GM06990 (cell line): ENCODE measurements at regions not wholly inside any gene's neighbourhood (a gene's known extent, or its start where the extent isn't known, plus 50 kb on each side); places are given as distances from the start of the nearest gene placed in this dataset.

Experiments
- DNase-seq: peaks from one replicate; pipeline ENCODE4 v3.0.0-alpha.2; 2011; ENCODE audit not compliant: insufficient read length; ENCODE audit errors: extremely low read depth
- H3K27me3 ChIP-seq: replicated peaks from 2 replicates; pipeline ENCODE4 v1.6.0; 2011; ENCODE audit warnings: low read length; ENCODE audit not compliant: control insufficient read depth, insufficient read depth
- H3K36me3 ChIP-seq: 2 replicates; pipeline ENCODE4 v1.5.1; 2011; ENCODE audit warnings: low read length; ENCODE audit not compliant: control insufficient read depth, insufficient read depth
- H3K4me3 ChIP-seq: replicated peaks from 2 replicates; pipeline ENCODE4 v1.5.1; 2011; ENCODE audit warnings: low read depth, mild to moderate bottlenecking, control low read depth, low read length
- CTCF ChIP-seq: IDR thresholded peaks from 2 replicates; pipeline ENCODE4 v1.5.1; 2011; ENCODE audit warnings: low read length, control low read depth, mild to moderate bottlenecking, inconsistent platforms; ENCODE audit not compliant: insufficient read depth, poor library complexity, severe bottlenecking

GRCh38 chr19:27889156-27889555 lies 1323.8 kb downstream of the UQCRFS1 start:
- Histone ChIP-seq H3K4me3 (no peak overlapping the region), H3K36me3 (no peaks in the 10 kb centered on the region), H3K27me3 (no peaks in the 10 kb centered on the region)
- DNase-seq: no peak
- TF ChIP-seq CTCF: no peak

GRCh38 chr19:27887946-27888345 lies 1325.0 kb downstream of the UQCRFS1 start:
- no peak for TF ChIP-seq CTCF
- Histone ChIP-seq H3K4me3 (no peak overlapping the region), H3K36me3 (no peaks in the 10 kb centered on the region), H3K27me3 (no peaks in the 10 kb centered on the region)
- no peak for DNase-seq

DNA sequence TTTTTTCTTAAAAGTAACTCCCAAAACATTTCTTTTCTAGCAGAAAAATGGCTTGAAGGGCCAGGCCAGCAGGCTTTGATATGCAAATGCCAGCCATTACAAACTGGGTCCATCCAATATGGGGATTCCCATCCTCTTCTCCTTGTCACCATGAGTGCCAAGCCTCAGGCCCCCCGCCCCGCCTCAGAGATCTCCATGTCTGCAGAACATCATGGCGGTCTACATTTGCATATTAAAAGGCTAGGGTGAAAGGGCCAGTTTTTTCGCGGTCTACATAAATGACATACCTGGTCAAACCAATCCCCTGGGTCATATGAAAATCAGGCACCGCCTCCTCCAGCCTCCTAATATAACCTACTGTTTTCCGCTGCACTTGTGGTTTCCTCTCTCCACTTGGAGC lies 1327.6 kb downstream of the UQCRFS1 start:
- Histone ChIP-seq H3K27me3 (no peaks in the 10 kb centered on the region), H3K36me3 (no peaks in the 10 kb centered on the region), H3K4me3 (no peak overlapping the region)
- DNase-seq: no peak
- no peak for TF ChIP-seq CTCF

- Histone ChIP-seq H3K36me3 (no peaks in the 10 kb centered on the region), H3K27me3 (no peaks in the 10 kb centered on the region), H3K4me3 (no peak overlapping the region)
- DNase-seq: no peak
- TF ChIP-seq CTCF: no peak
Observed at GRCh38 chr19:27884376-27884775, 1328.6 kb downstream of the UQCRFS1 start.

- Histone ChIP-seq H3K36me3 (no peaks in the 10 kb centered on the region), H3K27me3 (no peaks in the 10 kb centered on the region), H3K4me3 (no peak overlapping the region)
- no peak for DNase-seq
- TF ChIP-seq CTCF: no peak
Observed at GRCh38 chr19:27881213-27881612, 1331.7 kb downstream of the UQCRFS1 start.

DNA sequence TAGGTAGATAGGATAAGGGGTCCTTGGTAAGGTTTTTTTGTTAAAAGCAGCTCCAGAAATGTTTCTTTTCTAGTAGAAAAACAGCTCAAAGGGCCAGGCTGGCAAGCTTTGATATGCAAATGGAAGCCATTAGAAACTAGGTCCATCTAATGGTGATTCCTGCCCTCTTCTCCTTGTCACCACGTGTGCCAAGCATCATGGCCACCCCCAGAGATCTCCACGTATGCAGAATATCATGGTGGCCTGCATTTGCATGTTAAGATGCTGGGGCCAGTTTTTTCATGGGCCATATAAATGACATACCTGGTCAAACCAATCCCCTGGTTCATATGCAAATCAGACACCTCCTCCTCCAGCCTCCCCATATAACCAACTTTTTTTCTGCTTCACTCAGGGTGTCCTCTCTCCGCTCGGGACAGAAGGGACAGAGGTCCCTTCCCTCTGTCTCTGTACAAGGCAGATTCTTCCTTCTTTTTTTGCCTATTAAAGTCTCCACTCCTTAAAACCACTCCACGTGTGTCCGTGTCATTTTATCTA lies 1335.9 kb downstream of the UQCRFS1 start:
- Histone ChIP-seq H3K27me3 (no peaks in the 10 kb centered on the region), H3K4me3 (no peak overlapping the region), H3K36me3 (no peaks in the 10 kb centered on the region)
- DNase-seq: no peak
- TF ChIP-seq CTCF: no peak
